NCI-H526 (cell line): ENCODE measurements at regions not wholly inside any gene's neighbourhood (a gene's known extent, or its start where the extent isn't known, plus 50 kb on each side); places are given as distances from the start of the nearest gene placed in this dataset.
"Not testable (repeated sequence)": the region's sequence is repeated elsewhere in the genome, so short reads cannot be mapped to it uniquely, and the experiment has no call there.

ENCODE experiments used
- DNase-seq, 2 experiments: peaks; one replicate each; lab custom pipeline; 2025; lab: John Stamatoyannopoulos, UW

DNA sequence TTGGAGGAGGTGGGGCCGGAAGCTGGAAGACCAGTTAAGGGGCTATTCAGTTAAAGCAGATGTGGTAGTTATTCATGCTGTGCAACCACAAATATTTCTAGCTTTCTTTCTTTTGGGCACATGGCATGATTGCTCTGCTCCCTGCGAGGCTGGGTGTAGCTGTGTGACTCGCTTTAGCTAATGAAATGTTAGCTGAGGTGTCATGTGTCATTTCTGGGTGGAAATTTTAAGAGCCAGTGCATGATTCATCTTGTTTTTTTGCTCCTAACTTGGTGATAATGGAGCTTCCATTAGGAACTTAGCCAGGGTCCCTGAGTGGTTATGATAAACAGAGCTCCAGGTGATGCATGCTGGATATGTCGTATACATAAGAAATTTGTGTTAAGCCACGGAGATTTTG is 300.6 kb downstream of the SATB1 start:
- DNase-seq = no peak

GRCh38 chr3:18122264-18122663 is 302.9 kb downstream of the SATB1 start:
- no peak for DNase-seq

- DNase-seq = no peak
Measured at GRCh38 chr3:18121020-18121419, 304.1 kb downstream of the SATB1 start.

DNA sequence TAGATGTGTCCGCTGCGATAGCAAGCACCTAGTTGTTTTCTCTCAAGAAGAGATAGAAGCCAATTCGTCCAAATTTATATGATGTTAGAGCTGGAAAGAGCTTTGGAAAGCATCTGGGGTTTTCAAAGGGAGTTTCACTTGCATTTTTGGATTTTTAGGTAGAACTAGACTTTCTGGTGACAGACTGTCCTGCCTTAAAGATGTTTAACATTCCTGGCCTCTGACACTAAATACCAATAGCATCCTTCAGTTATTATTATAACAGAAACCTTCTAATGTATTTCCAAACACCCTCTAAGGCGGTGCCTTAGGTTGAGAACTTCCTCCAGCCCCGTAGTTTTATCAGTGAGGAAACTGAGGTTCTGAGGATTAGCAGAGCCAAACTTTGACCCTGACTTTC is 305.3 kb downstream of the SATB1 start:
- DNase-seq = no peak

DNA sequence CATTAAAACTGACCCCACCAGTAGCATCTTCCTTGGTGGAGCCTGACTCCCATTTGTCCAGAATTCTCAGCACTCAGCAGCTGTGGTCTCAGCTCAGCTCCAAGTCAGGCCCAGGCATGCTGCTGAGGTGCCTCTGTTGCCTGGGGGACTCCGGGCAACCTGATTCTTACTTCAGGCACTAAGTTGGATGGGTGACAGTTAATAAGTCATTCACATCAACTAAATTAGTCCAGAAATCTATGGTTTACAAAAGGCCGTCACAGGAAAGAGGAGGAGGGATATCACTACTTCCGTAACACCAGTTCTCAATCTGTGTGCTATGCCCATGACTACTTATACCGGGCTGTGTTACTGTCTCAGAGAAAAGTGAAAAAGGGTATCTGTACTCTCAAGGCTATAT is 310.2 kb downstream of the SATB1 start:
- DNase-seq = no peak

DNA sequence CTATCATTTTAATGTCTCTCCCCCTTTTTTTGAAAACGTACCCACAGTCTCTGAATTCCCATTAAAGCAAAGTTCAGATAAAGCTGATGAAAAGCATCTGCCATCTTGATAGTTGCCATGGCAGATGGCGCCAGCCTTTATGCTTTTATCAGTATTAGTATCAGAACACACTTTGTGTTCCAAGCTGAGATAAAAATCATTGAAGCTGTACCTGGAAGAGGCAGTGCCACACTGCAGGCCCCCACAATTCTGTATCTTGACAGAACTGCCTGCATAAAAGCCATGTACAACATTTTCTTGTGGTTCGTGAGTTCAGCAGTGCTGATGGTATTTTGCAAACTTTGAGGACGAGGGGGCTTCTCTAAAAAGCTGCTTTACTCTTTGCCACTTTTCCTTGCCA is 311.7 kb downstream of the SATB1 start:
- DNase-seq = no peak

GRCh38 chr3:18112674-18113375 is 312.3 kb downstream of the SATB1 start:
- peak; percentile 3 to 47 for DNase-seq

GRCh38 chr3:18111796-18112232 is 313.3 kb downstream of the SATB1 start:
- peak; percentile 65 to 88 for DNase-seq

GRCh38 chr3:18103591-18103990 is 321.5 kb downstream of the SATB1 start:
- DNase-seq = no peak

- no peak for DNase-seq
Measured at GRCh38 chr3:18100121-18100520, 325.0 kb downstream of the SATB1 start.

- no peak for DNase-seq
Measured at GRCh38 chr3:18099611-18100010, 325.5 kb downstream of the SATB1 start.

DNA sequence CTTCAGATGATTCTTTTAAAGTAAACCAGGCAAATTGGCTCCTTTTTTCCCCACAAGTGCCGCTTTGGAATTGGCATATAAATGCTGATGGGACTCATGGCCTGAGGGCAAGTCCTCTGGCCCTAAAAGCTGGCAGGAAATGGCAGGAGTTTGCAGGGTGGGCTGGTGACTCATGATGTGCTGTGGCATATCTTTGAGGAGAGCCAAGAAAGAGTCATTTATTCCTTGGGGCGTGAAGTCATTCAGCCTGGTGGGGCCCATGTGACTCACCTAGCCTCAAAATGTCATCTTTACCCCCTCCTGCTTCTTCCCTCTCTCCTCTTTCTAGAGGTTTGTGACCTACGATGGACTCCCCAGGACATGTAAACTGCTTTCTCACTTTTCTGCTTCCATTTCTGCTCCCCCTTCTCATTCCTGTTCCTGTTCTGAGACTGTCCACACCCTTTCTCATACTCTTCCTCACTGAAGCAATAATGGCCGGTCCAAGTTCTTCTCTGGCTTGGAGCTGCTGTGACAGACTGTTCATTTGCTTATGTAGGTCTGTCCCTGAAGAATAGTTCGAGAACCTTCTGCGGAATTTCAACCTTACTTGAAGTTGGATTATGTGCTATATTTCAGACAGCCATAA is 326.1 kb downstream of the SATB1 start:
- DNase-seq = no peak

GRCh38 chr3:18097989-18098388 is 327.1 kb downstream of the SATB1 start:
- no peak for DNase-seq

- no peak for DNase-seq
Measured at GRCh38 chr3:18097473-18097872, 327.7 kb downstream of the SATB1 start.

GRCh38 chr3:18092726-18093125 is 332.4 kb downstream of the SATB1 start:
- no peak for DNase-seq

DNA sequence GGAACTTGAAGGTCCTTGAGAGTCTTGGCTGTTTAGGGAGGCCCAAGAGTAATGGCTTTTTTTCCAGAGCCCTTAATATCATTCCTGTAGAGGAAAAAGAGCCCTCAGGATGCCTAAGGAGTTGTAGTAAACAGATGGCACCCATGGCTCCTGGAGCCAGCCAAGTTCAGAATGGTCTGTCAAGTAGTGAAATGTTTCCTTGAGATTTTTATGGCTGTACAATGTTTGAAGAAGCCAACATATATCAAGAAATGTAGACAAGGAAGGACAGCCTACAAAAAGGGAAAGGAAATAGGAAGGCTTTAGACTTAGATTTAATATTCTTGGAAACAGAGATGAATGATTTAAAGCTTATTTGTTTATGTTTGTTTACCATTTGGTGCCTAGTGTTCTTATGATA is 334.8 kb downstream of the SATB1 start:
- no peak for DNase-seq

- DNase-seq = no peak
Measured at GRCh38 chr3:18087988-18088387, 337.2 kb downstream of the SATB1 start.

GRCh38 chr3:18086760-18087159 is 338.4 kb downstream of the SATB1 start:
- no peak for DNase-seq

DNA sequence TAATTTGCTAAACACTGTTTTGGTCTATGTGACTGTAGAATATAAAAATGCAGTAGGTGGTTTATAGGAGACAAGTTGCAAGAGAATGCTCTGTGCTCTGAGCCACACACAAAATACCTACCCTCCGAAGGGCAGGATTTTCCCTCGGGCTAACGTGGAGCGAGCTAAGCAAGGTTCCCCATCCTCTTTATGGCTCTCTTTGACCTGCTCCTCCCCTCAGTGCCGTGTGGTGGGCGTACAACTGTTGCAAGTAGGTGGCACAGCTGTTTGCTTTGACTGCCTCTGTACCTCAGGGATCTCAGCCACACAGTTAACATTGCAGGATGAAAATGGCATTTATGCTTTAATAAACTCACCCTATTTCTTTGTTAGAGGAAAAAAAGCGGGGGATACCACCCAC is 339.1 kb downstream of the SATB1 start:
- no peak for DNase-seq

- no peak for DNase-seq
Measured at GRCh38 chr3:18085429-18085828, 339.7 kb downstream of the SATB1 start.

DNA sequence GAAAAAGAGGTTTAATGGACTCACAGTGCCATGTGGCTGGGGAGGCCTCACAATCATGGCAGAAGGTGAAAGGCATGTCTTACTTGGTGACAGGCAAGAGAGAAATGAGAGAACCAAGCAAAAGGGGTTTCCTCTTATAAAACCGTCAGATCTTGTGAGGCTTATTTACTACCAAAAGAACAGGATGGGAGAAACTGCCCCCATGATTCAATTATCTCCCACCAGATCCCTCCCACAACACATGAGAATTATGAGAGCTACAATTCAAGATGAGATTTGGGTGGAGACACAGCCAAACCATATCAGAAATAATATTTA is 340.8 kb upstream of the TBC1D5 start:
- DNase-seq = not testable (repeated sequence)

DNA sequence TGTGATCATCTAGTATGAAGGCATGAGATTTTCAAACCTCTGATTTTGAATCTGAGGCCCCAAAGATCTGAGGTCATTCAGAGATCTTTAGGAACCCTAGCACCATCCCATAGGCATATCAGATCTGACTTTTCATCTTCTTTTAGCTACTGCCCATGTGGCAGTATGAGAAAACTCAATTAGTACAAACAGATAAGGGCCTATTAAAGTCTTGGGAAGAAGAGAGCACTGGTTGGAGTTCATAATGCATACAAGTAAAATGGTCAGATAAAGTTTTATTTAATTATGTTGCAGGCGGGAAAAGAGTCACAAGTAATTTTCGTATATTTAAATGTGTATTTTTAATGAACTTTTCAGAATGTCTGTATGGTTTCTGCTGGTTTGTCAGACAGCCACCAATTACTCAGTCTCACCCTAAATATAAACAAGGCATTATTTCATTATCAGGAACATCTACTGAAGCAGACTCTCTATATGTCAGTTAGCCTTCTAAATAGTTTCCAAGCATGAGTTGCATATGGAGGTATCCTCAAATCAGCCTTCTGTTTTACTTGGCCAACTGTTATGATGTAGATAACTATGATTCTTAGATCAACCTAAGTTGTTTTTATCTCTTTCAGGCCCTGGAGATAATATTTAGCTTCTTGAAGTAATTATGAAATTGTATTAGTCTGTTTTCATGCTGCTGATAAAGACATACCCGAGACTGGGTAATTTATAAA is 340.3 kb upstream of the TBC1D5 start:
- no peak for DNase-seq

GRCh38 chr3:18080198-18080689 is 337.8 kb upstream of the TBC1D5 start:
- no peak for DNase-seq
